ENCODE measurements at regions not wholly inside any gene's neighbourhood (a gene's known extent, or its start where the extent isn't known, plus 50 kb on each side); places are given as distances from the start of the nearest gene placed in this dataset.

DNA sequence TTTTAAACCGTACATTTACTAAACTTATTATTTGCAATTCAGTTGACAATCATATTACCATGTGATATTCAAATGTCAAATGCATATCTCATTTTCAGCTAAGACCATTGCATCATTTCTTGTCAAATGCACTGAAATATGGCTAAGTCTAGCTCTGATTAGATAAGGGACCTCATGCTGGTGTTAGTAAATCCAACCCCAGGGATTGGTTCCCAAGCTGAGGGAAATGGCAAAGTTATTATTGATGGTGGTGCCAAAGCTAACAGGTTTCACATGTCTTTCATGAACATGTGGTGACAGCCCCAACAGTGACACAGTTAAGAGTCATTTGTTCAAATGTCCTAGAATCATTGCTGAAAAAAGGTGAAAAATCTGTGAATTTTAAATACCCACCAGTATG, 641.1 kb downstream of the MECOM start:
- TF ChIP-seq, protein P1, sequence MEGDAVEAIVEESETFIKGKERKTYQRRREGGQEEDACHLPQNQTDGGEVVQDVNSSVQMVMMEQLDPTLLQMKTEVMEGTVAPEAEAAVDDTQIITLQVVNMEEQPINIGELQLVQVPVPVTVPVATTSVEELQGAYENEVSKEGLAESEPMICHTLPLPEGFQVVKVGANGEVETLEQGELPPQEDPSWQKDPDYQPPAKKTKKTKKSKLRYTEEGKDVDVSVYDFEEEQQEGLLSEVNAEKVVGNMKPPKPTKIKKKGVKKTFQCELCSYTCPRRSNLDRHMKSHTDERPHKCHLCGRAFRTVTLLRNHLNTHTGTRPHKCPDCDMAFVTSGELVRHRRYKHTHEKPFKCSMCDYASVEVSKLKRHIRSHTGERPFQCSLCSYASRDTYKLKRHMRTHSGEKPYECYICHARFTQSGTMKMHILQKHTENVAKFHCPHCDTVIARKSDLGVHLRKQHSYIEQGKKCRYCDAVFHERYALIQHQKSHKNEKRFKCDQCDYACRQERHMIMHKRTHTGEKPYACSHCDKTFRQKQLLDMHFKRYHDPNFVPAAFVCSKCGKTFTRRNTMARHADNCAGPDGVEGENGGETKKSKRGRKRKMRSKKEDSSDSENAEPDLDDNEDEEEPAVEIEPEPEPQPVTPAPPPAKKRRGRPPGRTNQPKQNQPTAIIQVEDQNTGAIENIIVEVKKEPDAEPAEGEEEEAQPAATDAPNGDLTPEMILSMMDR (IDR thresholded peaks at IDR 0.05; ENCODE audit: insufficient read depth, low read length, poor library complexity, severe bottlenecking) = no peak
- TF ChIP-seq EZH2phosphoT487 (conservative IDR thresholded peaks at IDR 0.05; ENCODE audit: low read length) = no peak
- H3K9ac ChIP-seq (ENCODE audit: low read length) = no peak overlapping the region
- no peak overlapping the region for H3K4me2 ChIP-seq (ENCODE audit: low read depth, low read length, poor library complexity, severe bottlenecking)
- no peaks in the 10 kb centered on the region for H3K27me3 ChIP-seq (ENCODE audit: low read length)
- H3K27ac ChIP-seq (ENCODE audit: low read depth, low read length) = no peak overlapping the region
- no peak overlapping the region for H2AFZ ChIP-seq (ENCODE audit: low read depth, low read length, severe bottlenecking)
- no peaks in the 10 kb centered on the region for H3K9me2 ChIP-seq (replicated peaks; ENCODE audit: insufficient read depth, low read length)
- no peaks in the 10 kb centered on the region for H4K20me1 ChIP-seq (ENCODE audit: low read depth, low read length)
- H3K36me3 ChIP-seq (ENCODE audit: low read length) = no peaks in the 10 kb centered on the region
- H3K79me2 ChIP-seq (ENCODE audit: insufficient read depth, low read length) = no peaks in the 10 kb centered on the region
- H3F3A ChIP-seq (ENCODE audit: insufficient read depth) = no peaks in the 10 kb centered on the region
- no peak overlapping the region for H3K4me3 ChIP-seq (ENCODE audit: insufficient read depth, low read length, poor library complexity, severe bottlenecking)
- H3K9me3 ChIP-seq (ENCODE audit: insufficient read depth, low read length) = no peaks in the 10 kb centered on the region

DNA sequence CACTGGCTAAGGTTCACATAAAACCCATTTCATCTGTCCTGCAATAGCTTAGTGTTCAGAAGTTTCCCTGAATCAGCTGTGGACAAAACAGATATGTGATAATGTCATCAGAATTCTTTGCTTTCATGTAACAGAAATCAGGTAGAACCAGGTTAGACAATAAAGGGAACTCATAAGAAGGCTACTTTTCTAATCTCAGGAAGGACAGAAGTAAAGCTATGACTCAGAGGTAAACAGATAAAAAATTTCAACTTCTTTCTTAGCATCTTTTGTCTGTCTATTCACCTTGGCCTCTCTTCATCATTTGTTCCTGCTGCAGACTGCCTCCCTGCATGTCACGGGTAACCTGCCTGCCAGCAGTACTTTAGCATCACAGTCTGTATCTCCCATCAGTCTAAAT, 643.1 kb downstream of the MECOM start:
- H3K36me3 ChIP-seq (ENCODE audit: low read length) = no peaks in the 10 kb centered on the region
- H3K4me3 ChIP-seq (ENCODE audit: insufficient read depth, low read length, poor library complexity, severe bottlenecking) = no peak overlapping the region
- no peaks in the 10 kb centered on the region for H3K9me3 ChIP-seq (ENCODE audit: insufficient read depth, low read length)
- H3K4me2 ChIP-seq (ENCODE audit: low read depth, low read length, poor library complexity, severe bottlenecking) = no peak overlapping the region
- no peaks in the 10 kb centered on the region for H3K27me3 ChIP-seq (ENCODE audit: low read length)
- H3K9ac ChIP-seq (ENCODE audit: low read length) = no peak overlapping the region
- H3K79me2 ChIP-seq (ENCODE audit: insufficient read depth, low read length) = no peaks in the 10 kb centered on the region
- TF ChIP-seq EZH2phosphoT487 (conservative IDR thresholded peaks at IDR 0.05; ENCODE audit: low read length) = no peak
- TF ChIP-seq, protein P1 (IDR thresholded peaks at IDR 0.05; ENCODE audit: insufficient read depth, low read length, poor library complexity, severe bottlenecking) = no peak
- H3F3A ChIP-seq (ENCODE audit: insufficient read depth) = no peaks in the 10 kb centered on the region
- H2AFZ ChIP-seq (ENCODE audit: low read depth, low read length, severe bottlenecking) = no peak overlapping the region
- no peaks in the 10 kb centered on the region for H3K9me2 ChIP-seq (replicated peaks; ENCODE audit: insufficient read depth, low read length)
- H3K27ac ChIP-seq (ENCODE audit: low read depth, low read length) = no peak overlapping the region
- H4K20me1 ChIP-seq (ENCODE audit: low read depth, low read length) = no peaks in the 10 kb centered on the region

DNA sequence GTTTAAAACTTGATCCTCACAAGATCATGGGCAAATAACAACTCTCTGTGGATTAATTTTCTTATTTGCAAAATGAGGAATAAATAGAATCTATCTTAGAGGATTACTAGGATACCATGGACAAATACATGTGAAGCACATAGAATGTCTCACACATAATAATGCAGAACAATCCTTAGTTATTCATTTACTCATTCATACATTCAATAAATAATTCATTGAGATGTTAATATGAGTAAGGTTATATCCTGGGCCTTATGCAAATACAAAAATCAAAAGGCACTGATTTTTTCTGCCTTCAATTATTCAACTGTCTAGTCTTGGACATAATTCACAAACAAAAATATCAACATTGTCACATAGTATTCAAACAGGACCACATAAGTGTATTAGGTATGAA, 654.1 kb downstream of the MECOM start:
- Histone ChIP-seq H2AFZ (ENCODE audit: low read depth, low read length, severe bottlenecking) (no peak overlapping the region), H3K4me3 (ENCODE audit: insufficient read depth, low read length, poor library complexity, severe bottlenecking) (no peak overlapping the region), H4K20me1 (ENCODE audit: low read depth, low read length) (no peaks in the 10 kb centered on the region), H3F3A (ENCODE audit: insufficient read depth) (no peaks in the 10 kb centered on the region), H3K27ac (ENCODE audit: low read depth, low read length) (no peak overlapping the region), H3K9ac (ENCODE audit: low read length) (no peak overlapping the region), H3K27me3 (ENCODE audit: low read length) (no peaks in the 10 kb centered on the region), H3K36me3 (ENCODE audit: low read length) (no peaks in the 10 kb centered on the region), H3K9me3 (ENCODE audit: insufficient read depth, low read length) (no peaks in the 10 kb centered on the region), H3K9me2 (replicated peaks; ENCODE audit: insufficient read depth, low read length) (no peaks in the 10 kb centered on the region), H3K4me2 (ENCODE audit: low read depth, low read length, poor library complexity, severe bottlenecking) (no peak overlapping the region), H3K79me2 (ENCODE audit: insufficient read depth, low read length) (no peaks in the 10 kb centered on the region)
- TF ChIP-seq, protein P1 (IDR thresholded peaks at IDR 0.05; ENCODE audit: insufficient read depth, low read length, poor library complexity, severe bottlenecking) = no peak
